T-helper 22 cell (primary cell): ENCODE measurements at regions not wholly inside any gene's neighbourhood (a gene's known extent, or its start where the extent isn't known, plus 50 kb on each side); places are given as distances from the start of the nearest gene placed in this dataset.

Experiments
- DNase-seq: peaks from one replicate; pipeline ENCODE4 v3.0.0-alpha.2; 2020; ENCODE audit warnings: low read depth

- DNase-seq: no peak
Observed at GRCh38 chr15:91679447-91679846, 174.1 kb upstream of the SLCO3A1 start.

GRCh38 chr15:91685436-91685835 lies 168.1 kb upstream of the SLCO3A1 start:
- no peak for DNase-seq

- no peak for DNase-seq
Observed at GRCh38 chr15:91688811-91689210, 164.7 kb upstream of the SLCO3A1 start.

GRCh38 chr15:91689377-91689776 lies 164.1 kb upstream of the SLCO3A1 start:
- no peak for DNase-seq

GRCh38 chr15:91692596-91692995 lies 160.9 kb upstream of the SLCO3A1 start:
- DNase-seq: no peak

- DNase-seq: no peak
Observed at GRCh38 chr15:91694131-91694830, 159.2 kb upstream of the SLCO3A1 start.

- no peak for DNase-seq
Observed at GRCh38 chr15:91694831-91695210, 158.7 kb upstream of the SLCO3A1 start.

- no peak for DNase-seq
Observed at GRCh38 chr15:91695799-91696198, 157.7 kb upstream of the SLCO3A1 start.

- DNase-seq: no peak
Observed at GRCh38 chr15:91696981-91697380, 156.5 kb upstream of the SLCO3A1 start.

- DNase-seq: no peak
Observed at GRCh38 chr15:91698241-91698640, 155.3 kb upstream of the SLCO3A1 start.

GRCh38 chr15:91699741-91700140 lies 153.8 kb upstream of the SLCO3A1 start:
- DNase-seq: no peak

GRCh38 chr15:91703274-91703673 lies 150.2 kb upstream of the SLCO3A1 start:
- no peak for DNase-seq

GRCh38 chr15:91704343-91704742 lies 149.2 kb upstream of the SLCO3A1 start:
- no peak for DNase-seq

GRCh38 chr15:91706322-91707032 lies 147.0 kb upstream of the SLCO3A1 start:
- DNase-seq: peak; percentile 48

- DNase-seq: no peak
Observed at GRCh38 chr15:91710080-91710698, 143.3 kb upstream of the SLCO3A1 start.

- DNase-seq: no peak
Observed at GRCh38 chr15:91711384-91712033, 142.0 kb upstream of the SLCO3A1 start.

GRCh38 chr15:91712286-91712685 lies 141.2 kb upstream of the SLCO3A1 start:
- DNase-seq: no peak

- no peak for DNase-seq
Observed at GRCh38 chr15:91716536-91716935, 137.0 kb upstream of the SLCO3A1 start.

- DNase-seq: no peak
Observed at GRCh38 chr15:91717811-91718210, 135.7 kb upstream of the SLCO3A1 start.

- DNase-seq: no peak
Observed at GRCh38 chr15:91723959-91724358, 129.5 kb upstream of the SLCO3A1 start.

GRCh38 chr15:91733661-91734060 lies 119.8 kb upstream of the SLCO3A1 start:
- no peak for DNase-seq

- no peak for DNase-seq
Observed at GRCh38 chr15:91737151-91737818, 116.2 kb upstream of the SLCO3A1 start.
